ENCODE measurements at regions not wholly inside any gene's neighbourhood (a gene's known extent, or its start where the extent isn't known, plus 50 kb on each side); places are given as distances from the start of the nearest gene placed in this dataset.

DNA sequence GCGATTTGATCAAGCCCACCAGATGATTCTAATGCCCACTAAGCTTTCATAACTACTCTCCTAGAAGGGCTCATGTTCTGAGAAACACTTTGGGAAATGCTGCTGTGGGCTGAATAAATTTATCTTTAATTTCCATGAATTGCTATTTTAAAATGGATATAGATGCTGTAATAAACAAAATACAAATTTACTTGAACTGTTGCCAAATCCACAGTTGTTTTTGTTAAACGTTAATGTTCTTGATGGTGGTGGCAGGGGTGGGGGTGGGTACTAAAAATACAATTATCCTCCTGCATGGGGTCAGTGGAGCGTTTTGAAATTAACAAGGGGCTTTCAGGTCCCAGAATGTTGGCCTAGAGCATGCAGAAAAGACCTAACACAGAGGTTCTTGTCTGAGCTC, 244.7 kb upstream of the POU3F1 start (continued):
- no peak for TF ChIP-seq PPARA (CRISPR knock-in tag; IDR thresholded peaks at IDR 0.05; ENCODE audit: borderline replicate concordance)
- TF ChIP-seq OSR1 (CRISPR knock-in tag; IDR thresholded peaks at IDR 0.05), result no peak

DNA sequence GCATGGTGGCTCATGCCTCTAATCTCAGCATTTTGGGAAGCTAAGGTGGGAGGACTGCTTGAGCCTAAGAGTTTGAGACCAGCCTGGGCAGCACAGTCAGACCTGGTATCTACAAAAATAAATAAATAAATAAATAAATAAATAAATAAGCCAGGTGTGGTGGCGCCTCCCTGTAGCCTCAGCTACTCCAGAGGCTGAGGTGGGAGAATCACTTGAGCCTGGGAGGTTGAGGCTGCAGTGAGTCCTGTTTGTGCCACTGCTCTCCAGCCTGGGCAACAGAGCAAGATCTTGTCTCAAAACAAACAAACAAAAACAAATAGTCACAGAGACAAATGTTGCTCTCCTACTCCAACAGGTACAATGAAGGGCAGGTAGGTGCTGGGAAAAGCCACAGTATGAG, 242.4 kb upstream of the POU3F1 start:
- ATAC-seq, result no peak
- TF ChIP-seq, protein P1, sequence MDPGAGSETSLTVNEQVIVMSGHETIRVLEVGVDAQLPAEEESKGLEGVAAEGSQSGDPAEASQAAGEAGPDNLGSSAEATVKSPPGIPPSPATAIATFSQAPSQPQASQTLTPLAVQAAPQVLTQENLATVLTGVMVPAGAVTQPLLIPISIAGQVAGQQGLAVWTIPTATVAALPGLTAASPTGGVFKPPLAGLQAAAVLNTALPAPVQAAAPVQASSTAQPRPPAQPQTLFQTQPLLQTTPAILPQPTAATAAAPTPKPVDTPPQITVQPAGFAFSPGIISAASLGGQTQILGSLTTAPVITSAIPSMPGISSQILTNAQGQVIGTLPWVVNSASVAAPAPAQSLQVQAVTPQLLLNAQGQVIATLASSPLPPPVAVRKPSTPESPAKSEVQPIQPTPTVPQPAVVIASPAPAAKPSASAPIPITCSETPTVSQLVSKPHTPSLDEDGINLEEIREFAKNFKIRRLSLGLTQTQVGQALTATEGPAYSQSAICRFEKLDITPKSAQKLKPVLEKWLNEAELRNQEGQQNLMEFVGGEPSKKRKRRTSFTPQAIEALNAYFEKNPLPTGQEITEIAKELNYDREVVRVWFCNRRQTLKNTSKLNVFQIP (CRISPR knock-in tag; IDR thresholded peaks at IDR 0.05; ENCODE audit: borderline replicate concordance, low read depth), result no peak
- no peak for TF ChIP-seq TCF4 (CRISPR knock-in tag; IDR thresholded peaks at IDR 0.05; ENCODE audit: borderline replicate concordance)
- TF ChIP-seq ZNF70 (CRISPR knock-in tag; IDR thresholded peaks at IDR 0.05), result no peak
- TF ChIP-seq CSRNP3 (CRISPR knock-in tag; IDR thresholded peaks at IDR 0.05), result no peak
- no peak for TF ChIP-seq ZNF8 (CRISPR knock-in tag; IDR thresholded peaks at IDR 0.05)
- TF ChIP-seq OSR1 (CRISPR knock-in tag; IDR thresholded peaks at IDR 0.05), result no peak
- no peak for TF ChIP-seq BACH2 (CRISPR knock-in tag; IDR thresholded peaks at IDR 0.05; ENCODE audit: borderline replicate concordance)
- TF ChIP-seq ARNTL (CRISPR knock-in tag; IDR thresholded peaks at IDR 0.05; ENCODE audit: borderline replicate concordance, low read depth), result no peak

- ATAC-seq, result no peak
- no peak for TF ChIP-seq CSRNP3 (CRISPR knock-in tag; IDR thresholded peaks at IDR 0.05)
- no peak for TF ChIP-seq GLIS3 (CRISPR knock-in tag; IDR thresholded peaks at IDR 0.05)
- TF ChIP-seq ZFP3 (CRISPR knock-in tag; IDR thresholded peaks at IDR 0.05), result no peak
- TF ChIP-seq, protein P2, sequence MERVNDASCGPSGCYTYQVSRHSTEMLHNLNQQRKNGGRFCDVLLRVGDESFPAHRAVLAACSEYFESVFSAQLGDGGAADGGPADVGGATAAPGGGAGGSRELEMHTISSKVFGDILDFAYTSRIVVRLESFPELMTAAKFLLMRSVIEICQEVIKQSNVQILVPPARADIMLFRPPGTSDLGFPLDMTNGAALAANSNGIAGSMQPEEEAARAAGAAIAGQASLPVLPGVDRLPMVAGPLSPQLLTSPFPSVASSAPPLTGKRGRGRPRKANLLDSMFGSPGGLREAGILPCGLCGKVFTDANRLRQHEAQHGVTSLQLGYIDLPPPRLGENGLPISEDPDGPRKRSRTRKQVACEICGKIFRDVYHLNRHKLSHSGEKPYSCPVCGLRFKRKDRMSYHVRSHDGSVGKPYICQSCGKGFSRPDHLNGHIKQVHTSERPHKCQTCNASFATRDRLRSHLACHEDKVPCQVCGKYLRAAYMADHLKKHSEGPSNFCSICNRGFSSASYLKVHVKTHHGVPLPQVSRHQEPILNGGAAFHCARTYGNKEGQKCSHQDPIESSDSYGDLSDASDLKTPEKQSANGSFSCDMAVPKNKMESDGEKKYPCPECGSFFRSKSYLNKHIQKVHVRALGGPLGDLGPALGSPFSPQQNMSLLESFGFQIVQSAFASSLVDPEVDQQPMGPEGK (CRISPR knock-in tag; IDR thresholded peaks at IDR 0.05; ENCODE audit: borderline replicate concordance), result no peak
- TF ChIP-seq ZNF565 (CRISPR knock-in tag; conservative IDR thresholded peaks at IDR 0.05; ENCODE audit: low read depth), result no peak
- no peak for TF ChIP-seq SNAI2 (CRISPR knock-in tag; IDR thresholded peaks at IDR 0.05)
- no peak for TF ChIP-seq ZNF70 (CRISPR knock-in tag; IDR thresholded peaks at IDR 0.05)
- TF ChIP-seq ZFP30 (CRISPR knock-in tag; IDR thresholded peaks at IDR 0.05), result no peak
- no peak for TF ChIP-seq ZC3H10 (CRISPR knock-in tag; IDR thresholded peaks at IDR 0.05)
- TF ChIP-seq ARNTL (CRISPR knock-in tag; IDR thresholded peaks at IDR 0.05; ENCODE audit: borderline replicate concordance, low read depth), result no peak
- TF ChIP-seq, protein P1 (CRISPR knock-in tag; IDR thresholded peaks at IDR 0.05; ENCODE audit: borderline replicate concordance, low read depth), result no peak
- no peak for TF ChIP-seq ISL1 (CRISPR knock-in tag; IDR thresholded peaks at IDR 0.05)
- no peak for TF ChIP-seq BACH2 (CRISPR knock-in tag; IDR thresholded peaks at IDR 0.05; ENCODE audit: borderline replicate concordance)
- no peak for TF ChIP-seq CSDC2 (CRISPR knock-in tag; IDR thresholded peaks at IDR 0.05)
- no peak for TF ChIP-seq TSHZ2 (CRISPR knock-in tag; IDR thresholded peaks at IDR 0.05)
- TF ChIP-seq ESRRG (CRISPR knock-in tag; IDR thresholded peaks at IDR 0.05), result no peak
- no peak for TF ChIP-seq TOX (CRISPR knock-in tag; IDR thresholded peaks at IDR 0.05; ENCODE audit: borderline replicate concordance)
- no peak for TF ChIP-seq CREB5 (CRISPR knock-in tag; IDR thresholded peaks at IDR 0.05; ENCODE audit: low read depth)
- no peak for TF ChIP-seq ZNF8 (CRISPR knock-in tag; IDR thresholded peaks at IDR 0.05)
- TF ChIP-seq OSR1 (CRISPR knock-in tag; IDR thresholded peaks at IDR 0.05), result no peak
Measured at GRCh38 chr1:38287547-38287946, 241.0 kb upstream of the POU3F1 start.

All from SK-N-SH treated with all-trans-retinoic acid at 6 μM for 48 hours (cell line).